ENCODE measurements at regions not wholly inside any gene's neighbourhood (a gene's known extent, or its start where the extent isn't known, plus 50 kb on each side); places are given as distances from the start of the nearest gene placed in this dataset.

GRCh38 chr2:128735296-128735960, 416.8 kb upstream of the HS6ST1 start:
- TF ChIP-seq POLR2A (IDR thresholded peaks at IDR 0.05), result no peak
- TF ChIP-seq, protein P1, sequence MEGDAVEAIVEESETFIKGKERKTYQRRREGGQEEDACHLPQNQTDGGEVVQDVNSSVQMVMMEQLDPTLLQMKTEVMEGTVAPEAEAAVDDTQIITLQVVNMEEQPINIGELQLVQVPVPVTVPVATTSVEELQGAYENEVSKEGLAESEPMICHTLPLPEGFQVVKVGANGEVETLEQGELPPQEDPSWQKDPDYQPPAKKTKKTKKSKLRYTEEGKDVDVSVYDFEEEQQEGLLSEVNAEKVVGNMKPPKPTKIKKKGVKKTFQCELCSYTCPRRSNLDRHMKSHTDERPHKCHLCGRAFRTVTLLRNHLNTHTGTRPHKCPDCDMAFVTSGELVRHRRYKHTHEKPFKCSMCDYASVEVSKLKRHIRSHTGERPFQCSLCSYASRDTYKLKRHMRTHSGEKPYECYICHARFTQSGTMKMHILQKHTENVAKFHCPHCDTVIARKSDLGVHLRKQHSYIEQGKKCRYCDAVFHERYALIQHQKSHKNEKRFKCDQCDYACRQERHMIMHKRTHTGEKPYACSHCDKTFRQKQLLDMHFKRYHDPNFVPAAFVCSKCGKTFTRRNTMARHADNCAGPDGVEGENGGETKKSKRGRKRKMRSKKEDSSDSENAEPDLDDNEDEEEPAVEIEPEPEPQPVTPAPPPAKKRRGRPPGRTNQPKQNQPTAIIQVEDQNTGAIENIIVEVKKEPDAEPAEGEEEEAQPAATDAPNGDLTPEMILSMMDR (IDR thresholded peaks at IDR 0.05), result no peak
